ENCODE measurements at regions not wholly inside any gene's neighbourhood (a gene's known extent, or its start where the extent isn't known, plus 50 kb on each side); places are given as distances from the start of the nearest gene placed in this dataset.

DNA sequence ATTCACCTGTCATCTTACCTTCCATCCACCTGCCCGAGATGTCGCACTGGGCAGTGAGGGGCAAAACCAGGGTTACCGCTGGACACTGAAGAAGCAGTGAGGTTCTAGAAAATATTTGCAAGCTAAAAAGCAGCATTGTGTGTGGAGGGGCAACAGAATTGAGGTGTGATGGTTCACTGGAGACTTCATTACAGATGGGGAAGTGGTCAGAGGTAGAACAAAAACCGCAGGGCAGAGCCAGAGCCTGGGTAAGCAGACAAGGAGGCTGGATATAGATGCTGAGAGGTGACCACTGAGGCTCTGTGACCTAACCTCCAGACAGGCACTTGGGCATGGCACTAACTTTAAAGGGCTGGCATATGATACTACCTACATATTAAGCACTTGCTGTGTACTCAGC lies 363.9 kb upstream of the PROX1 start:
- TF ChIP-seq SUZ12 (IDR thresholded peaks at IDR 0.05; ENCODE audit: extremely low read depth, insufficient read depth, insufficient read length) (no peak), YY1 (IDR thresholded peaks at IDR 0.05; ENCODE audit: insufficient read depth, insufficient read length) (no peak), ZNF274 (IDR thresholded peaks at IDR 0.05; ENCODE audit: low read depth, low read length) (no peak)
